ENCODE measurements at regions not wholly inside any gene's neighbourhood (a gene's known extent, or its start where the extent isn't known, plus 50 kb on each side); places are given as distances from the start of the nearest gene placed in this dataset.

DNA sequence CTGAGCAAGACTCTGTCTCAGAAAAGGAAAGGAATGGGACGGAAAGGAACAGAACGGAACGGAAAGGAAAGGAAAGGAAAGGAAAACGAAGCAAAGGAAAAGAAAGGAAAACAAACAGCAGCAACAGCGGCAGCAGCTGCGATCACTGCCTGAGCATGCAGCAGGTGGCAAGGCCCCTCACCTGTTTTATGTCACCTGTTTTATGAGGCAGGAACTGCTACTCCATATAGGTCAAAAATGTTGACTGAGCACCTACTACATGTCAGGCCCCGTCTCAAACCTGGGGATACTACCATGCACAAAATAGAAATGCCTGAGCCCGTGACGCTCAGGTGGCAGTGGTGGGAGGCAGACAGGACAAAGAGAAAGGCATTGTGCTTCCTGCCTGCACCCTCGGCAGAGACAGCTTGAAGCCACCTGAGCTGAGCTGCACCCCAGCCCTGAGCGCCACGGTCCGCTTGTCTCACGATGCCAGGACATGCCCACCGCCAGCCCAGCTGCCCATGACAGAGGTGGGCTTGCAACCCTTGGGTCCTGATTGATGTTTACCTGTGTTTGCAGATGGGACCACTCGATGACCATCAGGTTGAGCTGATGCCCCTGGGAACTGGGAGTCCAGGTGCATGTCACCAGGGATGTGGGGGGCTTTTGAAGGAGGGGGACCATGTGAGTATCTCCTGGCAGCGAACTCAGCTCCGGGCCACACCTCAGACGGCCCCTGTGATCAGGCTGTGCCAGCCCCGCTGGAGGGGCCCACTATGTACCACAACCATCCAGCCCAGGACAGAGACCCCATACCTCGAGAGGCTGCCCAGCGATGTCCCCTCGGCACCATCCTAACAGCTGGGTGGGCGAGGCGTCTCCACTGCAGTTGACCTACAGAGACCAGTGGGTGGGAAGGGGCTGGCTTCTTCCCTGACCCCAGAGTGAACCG, 77.4 kb downstream of the RMI2 start:
- H3K4me1 Mint-ChIP-seq (ENCODE audit: low read depth in 2 of 2): peaks cover 0 to 2% of the 10 kb centered on the region in 2 donors
- H3K27ac Mint-ChIP-seq: no peak overlapping the region

DNA sequence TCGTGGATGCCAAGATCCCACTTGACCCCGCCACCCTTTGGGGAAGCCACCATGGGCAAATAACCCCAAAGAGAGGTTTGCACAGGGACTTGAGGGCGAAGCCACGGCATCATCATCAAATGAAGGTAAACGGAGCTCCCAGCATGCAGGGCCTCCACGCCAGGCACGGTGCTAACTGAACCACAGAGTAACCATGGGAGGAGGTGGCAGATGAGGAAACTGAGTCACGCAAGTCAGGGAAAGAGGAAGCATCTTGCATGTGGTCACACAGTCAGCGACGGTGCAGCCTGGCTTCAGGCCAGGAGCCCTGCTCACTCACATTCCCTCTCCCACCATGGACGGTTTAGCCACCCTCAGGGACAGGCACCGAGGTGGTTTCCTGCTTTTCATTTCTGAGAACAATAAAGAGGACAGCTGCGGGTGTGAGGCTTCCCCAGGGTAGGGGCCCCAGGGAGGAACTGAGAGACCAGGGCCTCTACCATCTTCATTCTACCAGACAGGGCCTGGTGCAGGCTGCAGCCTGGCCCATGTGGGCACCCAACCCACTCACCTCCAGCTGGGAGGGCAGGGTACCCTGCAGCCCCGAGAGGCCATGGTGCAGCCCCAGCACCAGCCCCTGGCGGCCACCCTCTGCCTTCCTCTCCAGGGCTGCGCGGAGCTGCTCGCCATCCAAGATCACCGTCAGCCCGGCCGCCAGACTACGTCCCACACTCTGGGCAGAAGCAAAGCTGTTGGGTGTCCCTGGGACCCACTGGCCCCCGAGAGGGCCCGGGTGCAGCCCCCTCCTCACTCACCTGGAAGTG, 78.3 kb downstream of the RMI2 start:
- Mint-ChIP-seq H3K4me3 (no peak overlapping the region), H3K27me3 (no peaks in the 10 kb centered on the region), H3K9me3 (no peaks in the 10 kb centered on the region), H3K36me3 (ENCODE audit: insufficient read depth) (no peaks in the 10 kb centered on the region), H3K27ac (no peak overlapping the region), H3K4me1 (ENCODE audit: low read depth in 2 of 2) (peaks cover 0 to 2% of the 10 kb centered on the region in 2 donors)
- ATAC-seq (replicated peaks) (no peak), DNase-seq (no peak)

More for the DNA sequence above, 77.4 kb downstream of the RMI2 start:
- Mint-ChIP-seq H3K4me3 (no peak overlapping the region), H3K27me3 (no peaks in the 10 kb centered on the region), H3K9me3 (no peaks in the 10 kb centered on the region), H3K36me3 (ENCODE audit: insufficient read depth) (no peaks in the 10 kb centered on the region)
- ATAC-seq (replicated peaks) (no peak), DNase-seq (no peak)

DNA sequence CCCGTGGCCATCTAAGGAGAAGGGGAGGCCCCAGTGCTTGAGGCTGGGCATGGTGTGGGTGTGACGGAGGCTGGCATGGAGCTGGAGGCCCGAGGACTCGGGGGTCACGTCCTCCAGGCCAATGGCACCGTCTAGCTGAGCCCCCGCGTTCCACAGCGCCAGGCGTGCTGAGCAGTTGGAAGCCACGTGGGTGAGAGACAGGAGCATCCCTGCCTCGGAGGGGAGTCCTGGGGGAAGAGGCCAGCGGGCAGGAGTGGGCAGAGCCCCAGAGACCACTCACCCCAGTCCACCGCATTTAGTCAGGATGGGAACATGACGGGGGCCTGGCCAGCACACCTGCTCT, 78.8 kb downstream of the RMI2 start:
- H3K9me3 Mint-ChIP-seq: no peaks in the 10 kb centered on the region
- H3K4me3 Mint-ChIP-seq: no peak overlapping the region
- H3K36me3 Mint-ChIP-seq (ENCODE audit: insufficient read depth): no peaks in the 10 kb centered on the region
- H3K27ac Mint-ChIP-seq: no peak overlapping the region
- H3K27me3 Mint-ChIP-seq: no peaks in the 10 kb centered on the region
- H3K4me1 Mint-ChIP-seq (ENCODE audit: low read depth in 2 of 2): peaks cover 0 to 2% of the 10 kb centered on the region in 2 donors
- ATAC-seq (replicated peaks) (no peak), DNase-seq (no peak)

DNA sequence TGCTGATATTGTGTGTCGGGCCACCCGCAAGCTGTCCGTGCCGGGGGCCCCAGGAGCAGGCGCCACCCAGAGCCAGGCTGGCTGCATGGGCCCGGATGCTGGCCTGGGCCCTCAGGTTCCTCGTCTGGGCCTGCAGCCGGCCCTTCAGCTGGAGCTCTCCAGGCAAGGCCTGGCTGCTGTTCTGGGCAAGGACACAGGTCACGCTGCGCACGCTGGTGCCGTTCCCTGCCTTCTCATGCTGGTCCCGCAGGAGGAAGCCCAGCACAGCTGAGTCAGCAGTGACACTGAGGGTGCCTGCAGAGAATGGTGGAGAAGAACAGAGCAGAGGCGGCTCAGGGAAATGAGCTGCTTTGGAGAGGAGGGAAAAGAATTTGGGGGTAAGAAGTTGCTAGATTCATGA, 79.9 kb downstream of the RMI2 start:
- H3K4me1 Mint-ChIP-seq (ENCODE audit: low read depth in 2 of 2): peaks cover 0 to 2% of the 10 kb centered on the region in 2 donors
- H3K27ac Mint-ChIP-seq: no peak overlapping the region
- no peaks in the 10 kb centered on the region for H3K36me3 Mint-ChIP-seq (ENCODE audit: insufficient read depth)
- H3K27me3 Mint-ChIP-seq: no peaks in the 10 kb centered on the region
- H3K9me3 Mint-ChIP-seq: no peaks in the 10 kb centered on the region
- DNase-seq (no peak), ATAC-seq (replicated peaks) (no peak)
- no peak overlapping the region for H3K4me3 Mint-ChIP-seq

DNA sequence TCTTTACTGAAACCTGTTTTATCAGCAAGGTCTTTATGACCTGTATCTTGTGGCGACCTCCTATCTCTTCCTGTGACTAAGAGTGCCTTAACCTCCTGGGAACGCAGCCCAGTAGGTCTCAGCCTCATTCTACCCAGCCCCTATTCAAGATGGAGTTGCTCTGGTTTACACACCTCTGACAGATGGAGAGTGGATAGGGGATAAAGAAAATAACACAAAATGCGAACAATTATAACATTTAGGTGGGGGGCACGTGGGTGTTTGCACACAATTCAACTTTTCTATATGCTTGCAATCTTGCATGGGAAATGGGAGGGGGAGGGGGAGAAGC, 83.3 kb downstream of the RMI2 start:
- no peaks in the 10 kb centered on the region for H3K27me3 Mint-ChIP-seq
- DNase-seq: no peak
- no peak overlapping the region for H3K27ac Mint-ChIP-seq
- no peak for ATAC-seq (replicated peaks)
- no peak overlapping the region for H3K4me3 Mint-ChIP-seq
- no peaks in the 10 kb centered on the region for H3K9me3 Mint-ChIP-seq
- no peaks in the 10 kb centered on the region for H3K36me3 Mint-ChIP-seq (ENCODE audit: insufficient read depth)
- no peaks in the 10 kb centered on the region for H3K4me1 Mint-ChIP-seq (ENCODE audit: low read depth in 2 of 2)

DNA sequence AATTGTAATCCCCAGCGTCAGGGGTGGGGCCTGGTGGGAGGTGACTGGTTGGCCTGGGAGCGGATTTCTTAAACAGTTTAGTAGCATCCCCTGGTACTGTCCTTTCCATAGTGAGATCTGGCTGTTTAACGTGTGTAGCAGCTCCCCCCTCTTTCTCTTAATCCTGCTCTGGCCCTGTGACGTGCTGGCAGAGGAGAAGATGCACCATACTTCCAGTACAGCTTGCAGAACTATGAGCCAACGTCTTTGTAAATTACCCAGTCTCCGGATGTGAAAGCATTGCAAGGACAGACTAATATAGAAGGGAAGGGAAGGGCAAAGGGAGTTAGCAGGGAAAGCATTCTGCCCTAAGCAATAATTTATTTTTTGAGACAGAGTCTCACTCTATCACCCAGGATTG, 83.9 kb downstream of the RMI2 start:
- Mint-ChIP-seq H3K27me3 (no peaks in the 10 kb centered on the region), H3K9me3 (no peaks in the 10 kb centered on the region), H3K4me3 (no peak overlapping the region), H3K36me3 (ENCODE audit: insufficient read depth) (no peaks in the 10 kb centered on the region), H3K27ac (no peak overlapping the region), H3K4me1 (ENCODE audit: low read depth in 2 of 2) (no peaks in the 10 kb centered on the region)
- ATAC-seq (replicated peaks) (no peak), DNase-seq (no peak)

DNA sequence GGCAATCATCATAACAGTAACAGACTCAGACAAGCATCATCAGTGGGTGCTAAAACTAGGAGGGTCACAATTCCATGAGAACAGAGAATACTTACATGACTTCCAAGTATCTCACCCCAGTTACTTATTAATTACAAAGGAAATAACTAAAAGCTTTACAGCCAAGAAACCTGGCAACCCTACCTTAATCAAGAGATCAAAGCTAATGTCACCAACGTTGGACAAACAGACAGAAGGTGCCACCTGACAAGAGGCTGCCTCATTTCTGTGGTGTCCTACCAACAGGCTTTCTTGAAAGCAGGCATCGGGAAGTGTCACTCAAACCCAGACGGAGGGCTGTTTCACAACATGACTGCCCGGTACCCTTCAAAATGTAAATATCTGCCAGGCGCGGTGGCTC, 84.6 kb downstream of the RMI2 start:
- Mint-ChIP-seq H3K4me1 (ENCODE audit: low read depth in 2 of 2) (no peaks in the 10 kb centered on the region), H3K36me3 (ENCODE audit: insufficient read depth) (no peaks in the 10 kb centered on the region)

DNA sequence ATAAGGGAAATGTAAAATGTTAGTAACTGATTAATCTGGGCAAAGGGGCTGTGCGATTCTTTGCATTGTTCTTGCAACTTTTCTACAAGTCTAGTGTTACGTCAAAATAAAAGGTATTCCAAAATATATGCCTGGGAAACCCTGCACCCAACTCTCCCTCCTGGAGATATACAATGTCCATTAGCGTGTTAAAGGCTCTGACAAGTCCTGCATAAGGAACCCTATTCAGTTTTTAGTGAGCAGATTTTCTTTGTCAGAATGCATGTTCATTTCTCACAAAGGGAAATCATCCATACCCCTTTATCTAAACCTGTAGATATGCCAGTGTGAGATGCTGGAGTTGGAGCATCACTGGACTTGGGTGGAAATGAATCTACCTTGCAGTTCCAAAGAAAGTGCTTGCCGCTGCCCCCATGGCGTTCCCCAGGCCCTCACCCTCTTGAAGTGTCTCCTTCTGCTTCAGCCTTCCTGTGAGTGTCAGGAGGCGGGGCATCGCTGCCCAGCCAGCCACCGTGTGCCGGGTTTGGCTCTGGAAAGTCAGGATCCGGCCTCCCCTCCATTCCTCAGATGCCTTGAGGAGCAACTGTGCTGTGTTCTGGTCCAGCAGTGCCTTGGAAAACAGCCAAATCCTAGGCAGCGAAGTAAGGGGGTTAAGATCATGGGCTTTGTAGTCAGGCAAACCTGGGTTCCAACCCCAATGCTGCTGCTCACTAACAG, 85.5 kb downstream of the RMI2 start:
- ATAC-seq (replicated peaks) (no peak), DNase-seq (no peak)
- no peaks in the 10 kb centered on the region for H3K4me1 Mint-ChIP-seq (ENCODE audit: low read depth in 2 of 2)
- H3K27me3 Mint-ChIP-seq: peaks cover 0 to 5% of the 10 kb centered on the region in 2 donors
- H3K27ac Mint-ChIP-seq: peak overlapping the region in 1 of 2 donors; percentile 56
- H3K9me3 Mint-ChIP-seq: no peaks in the 10 kb centered on the region
- no peak overlapping the region for H3K4me3 Mint-ChIP-seq
- no peaks in the 10 kb centered on the region for H3K36me3 Mint-ChIP-seq (ENCODE audit: insufficient read depth)

More for the DNA sequence above, 84.6 kb downstream of the RMI2 start:
- Mint-ChIP-seq H3K27ac (no peak overlapping the region), H3K27me3 (no peaks in the 10 kb centered on the region), H3K9me3 (no peaks in the 10 kb centered on the region), H3K4me3 (no peak overlapping the region)
- no peak for ATAC-seq (replicated peaks)
- no peak for DNase-seq

DNA sequence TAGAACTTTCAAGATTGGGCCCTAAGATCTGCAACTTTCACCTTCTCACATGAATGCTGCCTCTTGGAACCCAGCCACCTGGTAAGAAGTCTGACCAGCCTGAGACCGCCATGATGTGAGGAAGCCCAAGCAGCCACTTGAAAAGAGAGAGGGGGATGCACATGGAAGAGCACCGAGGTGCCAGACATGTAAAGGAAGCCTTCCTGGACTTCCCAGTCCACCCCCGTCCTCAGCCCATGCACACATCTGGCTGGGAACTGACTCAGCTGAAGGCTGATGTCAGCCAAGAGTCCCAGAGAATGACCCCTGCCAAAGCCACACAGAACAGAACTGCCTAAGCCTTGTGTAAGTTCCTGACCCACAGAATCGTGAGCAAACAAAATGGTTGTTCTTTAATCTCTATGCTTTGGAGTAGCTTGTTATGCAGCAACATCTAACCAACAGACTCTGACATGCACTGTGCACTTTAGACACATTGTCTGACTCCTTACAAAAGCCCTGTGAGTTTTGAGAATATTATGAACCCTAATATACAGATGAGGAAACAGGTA, 86.7 kb downstream of the RMI2 start:
- peaks cover 0 to 8% of the 10 kb centered on the region in 2 donors for H3K27me3 Mint-ChIP-seq
- H3K27ac Mint-ChIP-seq: no peak overlapping the region
- H3K36me3 Mint-ChIP-seq (ENCODE audit: insufficient read depth): no peaks in the 10 kb centered on the region
- H3K4me3 Mint-ChIP-seq: no peak overlapping the region
- no peak for DNase-seq
- no peaks in the 10 kb centered on the region for H3K4me1 Mint-ChIP-seq (ENCODE audit: low read depth in 2 of 2)
- no peak for ATAC-seq (replicated peaks)
- no peaks in the 10 kb centered on the region for H3K9me3 Mint-ChIP-seq

DNA sequence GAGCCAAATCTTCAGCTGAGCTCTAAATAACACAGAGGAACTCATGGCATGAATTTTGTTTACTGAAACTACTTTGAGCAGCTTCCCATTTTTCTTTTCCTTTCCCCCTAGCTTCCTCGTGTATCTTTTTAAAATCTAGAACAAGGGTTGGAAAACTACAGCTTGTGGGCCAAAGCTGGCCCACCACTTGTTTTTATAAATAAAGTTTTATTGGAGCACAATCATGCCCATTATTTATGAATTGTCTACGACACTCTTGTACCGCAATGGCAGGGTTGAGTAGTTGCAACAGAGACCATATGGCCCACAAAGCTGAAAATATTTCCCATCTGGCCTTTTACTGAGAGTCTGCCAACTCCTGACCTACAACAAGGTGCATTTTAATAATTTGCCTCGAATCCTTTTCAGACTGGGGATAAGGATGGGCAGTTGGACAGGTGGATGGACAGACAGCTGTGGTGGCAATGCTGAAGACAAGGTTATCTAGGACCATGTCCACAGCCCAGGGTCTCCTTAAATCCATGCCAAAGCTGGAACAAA, 87.7 kb downstream of the RMI2 start:
- H3K27me3 Mint-ChIP-seq: peaks cover 0 to 8% of the 10 kb centered on the region in 2 donors
- DNase-seq (no peak), ATAC-seq (replicated peaks) (no peak)
- no peaks in the 10 kb centered on the region for H3K4me1 Mint-ChIP-seq (ENCODE audit: low read depth in 2 of 2)
- no peak overlapping the region for H3K4me3 Mint-ChIP-seq
- no peaks in the 10 kb centered on the region for H3K9me3 Mint-ChIP-seq
- H3K27ac Mint-ChIP-seq: no peak overlapping the region
- H3K36me3 Mint-ChIP-seq (ENCODE audit: insufficient read depth): no peaks in the 10 kb centered on the region

DNA sequence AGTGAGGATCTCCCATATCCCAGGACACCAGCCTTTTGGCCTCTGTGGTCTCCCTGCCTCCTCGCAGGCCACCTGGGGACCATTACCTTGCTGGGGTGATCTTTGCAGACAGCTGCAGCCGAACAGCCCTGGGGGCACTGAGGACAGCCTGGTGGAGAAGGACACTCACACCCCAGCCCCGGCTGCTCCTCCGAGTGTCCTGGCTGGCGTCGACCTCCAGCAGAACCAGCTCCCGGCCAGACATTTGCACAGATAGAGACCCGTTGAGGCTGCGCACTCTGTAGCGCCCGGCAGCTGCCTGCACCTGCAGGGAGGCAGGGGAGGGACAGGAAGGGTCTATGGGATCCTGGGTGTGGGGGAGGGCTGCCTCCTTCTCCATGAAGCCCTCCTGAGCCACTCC, 90.3 kb downstream of the RMI2 start:
- H3K27ac Mint-ChIP-seq: no peak overlapping the region
- H3K27me3 Mint-ChIP-seq: peaks cover 0 to 8% of the 10 kb centered on the region in 2 donors
- no peak overlapping the region for H3K4me3 Mint-ChIP-seq

DNA sequence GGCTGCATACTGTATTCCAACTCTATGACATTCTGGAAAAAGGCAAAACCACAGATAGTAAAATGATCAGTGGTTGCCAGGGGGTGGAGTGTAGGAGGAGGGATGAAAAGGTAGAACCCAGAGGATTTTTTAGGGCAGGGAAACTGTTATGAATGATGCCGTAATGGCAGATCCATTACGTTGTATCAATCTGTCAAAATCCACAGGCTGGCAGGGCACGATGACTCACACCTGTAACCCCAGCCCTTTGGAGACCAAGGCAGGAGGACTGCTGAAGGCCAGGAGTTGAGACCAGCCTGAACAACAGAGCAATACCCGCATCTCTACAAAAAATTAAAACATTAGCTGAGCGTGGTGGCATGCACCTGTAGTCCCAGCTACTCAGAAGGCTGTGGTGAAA, 91.8 kb downstream of the RMI2 start:
- no peaks in the 10 kb centered on the region for H3K36me3 Mint-ChIP-seq (ENCODE audit: insufficient read depth)
- peaks cover 0 to 8% of the 10 kb centered on the region in 2 donors for H3K27me3 Mint-ChIP-seq
- ATAC-seq (replicated peaks) (no peak), DNase-seq (no peak)
- no peaks in the 10 kb centered on the region for H3K4me1 Mint-ChIP-seq (ENCODE audit: low read depth in 2 of 2)
- H3K9me3 Mint-ChIP-seq: no peaks in the 10 kb centered on the region
- no peak overlapping the region for H3K27ac Mint-ChIP-seq
- no peak overlapping the region for H3K4me3 Mint-ChIP-seq

More for the DNA sequence above, 90.3 kb downstream of the RMI2 start:
- DNase-seq (no peak), ATAC-seq (replicated peaks) (no peak)
- Mint-ChIP-seq H3K9me3 (no peaks in the 10 kb centered on the region), H3K4me1 (ENCODE audit: low read depth in 2 of 2) (no peaks in the 10 kb centered on the region), H3K36me3 (ENCODE audit: insufficient read depth) (no peaks in the 10 kb centered on the region)
